HL-60 (cell line): ENCODE measurements at regions not wholly inside any gene's neighbourhood (a gene's known extent, or its start where the extent isn't known, plus 50 kb on each side); places are given as distances from the start of the nearest gene placed in this dataset.

Experiments
- DNase-seq, 2 experiments: peaks; one replicate each; pipeline ENCODE4 v3.0.0-alpha.2; 2010 to 2020; ENCODE audit warnings: low read depth in 1 of 2, low spot score in 1 of 2
- H3K27ac ChIP-seq: fragments of 250-450 bp; sonication (Bioruptor Pico); replicated peaks from 2 replicates; pipeline ENCODE4 v1.5.1; 2020; ENCODE audit warnings: mild to moderate bottlenecking, moderate library complexity
- H3K27me3 ChIP-seq: fragments of 250-450 bp; sonication (Bioruptor Pico); 2 replicates; pipeline ENCODE4 v1.5.1; 2021; ENCODE audit warnings: mild to moderate bottlenecking, moderate library complexity; ENCODE audit not compliant: insufficient read depth, poor library complexity, severe bottlenecking
- H3K4me3 ChIP-seq: replicated peaks from 2 replicates; pipeline ENCODE4 v1.5.1; 2011; ENCODE audit warnings: mild to moderate bottlenecking, control low read depth, low read length; ENCODE audit not compliant: insufficient read depth
- GABPA ChIP-seq: IDR thresholded peaks from 2 replicates; pipeline ENCODE4 v1.6.1; 2012; ENCODE audit warnings: low read depth
- POLR2AphosphoS5 ChIP-seq: IDR thresholded peaks from 2 replicates; pipeline ENCODE4 v1.6.1; 2012; ENCODE audit warnings: low read depth
- SPI1 ChIP-seq: IDR thresholded peaks from 2 replicates; pipeline ENCODE4 v1.6.1; 2012; ENCODE audit warnings: low read depth, mild to moderate bottlenecking, borderline replicate concordance
- TF ChIP-seq, protein P1 (sequence below): IDR thresholded peaks from one replicate; pipeline ENCODE4 v1.5.1; 2011; ENCODE audit warnings: low read length, control low read depth, inconsistent platforms; ENCODE audit not compliant: insufficient read depth
- TF ChIP-seq, protein P2 (sequence below): IDR thresholded peaks from 2 replicates; pipeline ENCODE4 v1.6.1; 2012; ENCODE audit warnings: low read depth; ENCODE audit not compliant: insufficient replicate concordance

DNA sequence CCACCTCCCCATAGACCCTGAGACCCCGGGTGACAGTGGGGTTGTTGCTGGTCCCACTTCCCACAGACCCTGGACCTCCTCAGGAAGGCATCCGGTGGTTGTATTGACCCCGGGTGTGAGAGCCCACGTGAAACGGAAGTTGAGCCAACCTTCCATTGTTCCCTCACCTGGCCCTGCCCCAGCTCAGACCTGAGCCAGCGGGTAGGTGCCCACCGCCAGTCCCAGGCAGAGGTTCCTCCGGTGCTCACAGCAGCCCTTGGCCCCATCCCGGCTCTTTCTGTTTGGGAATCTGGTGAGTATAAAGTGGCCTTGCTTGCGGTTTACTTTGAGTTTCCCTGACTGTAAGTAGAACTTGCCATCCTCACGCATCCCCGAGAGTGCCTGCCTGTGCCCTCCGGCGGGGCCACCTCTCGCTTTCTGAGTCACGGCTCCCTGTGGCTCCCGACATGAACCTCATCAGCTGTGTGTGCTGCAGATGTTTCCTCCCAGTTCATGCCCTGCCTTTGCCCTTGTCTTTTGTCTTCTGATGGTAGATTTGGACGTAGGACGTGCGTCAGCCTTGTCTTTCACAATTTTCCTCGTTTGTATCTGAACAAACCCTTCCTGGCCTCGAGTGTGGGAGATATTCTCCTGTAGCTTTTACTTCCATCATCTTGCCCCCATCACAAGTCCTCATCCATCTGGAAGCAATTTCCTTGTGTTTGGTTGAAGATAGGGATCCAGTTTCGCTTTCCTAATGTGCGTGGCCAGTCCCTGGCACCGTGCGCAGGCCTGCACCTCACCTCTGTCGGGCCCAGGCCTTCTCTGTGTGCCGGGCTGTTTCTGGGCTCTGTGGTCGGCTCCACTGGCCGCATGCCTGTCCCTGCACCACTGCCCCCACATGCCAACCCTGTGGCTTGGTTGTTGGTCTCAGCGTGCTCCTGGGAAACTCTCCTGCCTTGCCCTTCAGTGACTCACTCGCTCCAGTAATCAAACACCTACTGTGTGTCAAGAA lies 76.0 kb downstream of the METRNL start:
- no peak overlapping the region for H3K27ac ChIP-seq
- TF ChIP-seq POLR2AphosphoS5 (no peak), SPI1 (no peak), GABPA (no peak)
- TF ChIP-seq, protein P1, sequence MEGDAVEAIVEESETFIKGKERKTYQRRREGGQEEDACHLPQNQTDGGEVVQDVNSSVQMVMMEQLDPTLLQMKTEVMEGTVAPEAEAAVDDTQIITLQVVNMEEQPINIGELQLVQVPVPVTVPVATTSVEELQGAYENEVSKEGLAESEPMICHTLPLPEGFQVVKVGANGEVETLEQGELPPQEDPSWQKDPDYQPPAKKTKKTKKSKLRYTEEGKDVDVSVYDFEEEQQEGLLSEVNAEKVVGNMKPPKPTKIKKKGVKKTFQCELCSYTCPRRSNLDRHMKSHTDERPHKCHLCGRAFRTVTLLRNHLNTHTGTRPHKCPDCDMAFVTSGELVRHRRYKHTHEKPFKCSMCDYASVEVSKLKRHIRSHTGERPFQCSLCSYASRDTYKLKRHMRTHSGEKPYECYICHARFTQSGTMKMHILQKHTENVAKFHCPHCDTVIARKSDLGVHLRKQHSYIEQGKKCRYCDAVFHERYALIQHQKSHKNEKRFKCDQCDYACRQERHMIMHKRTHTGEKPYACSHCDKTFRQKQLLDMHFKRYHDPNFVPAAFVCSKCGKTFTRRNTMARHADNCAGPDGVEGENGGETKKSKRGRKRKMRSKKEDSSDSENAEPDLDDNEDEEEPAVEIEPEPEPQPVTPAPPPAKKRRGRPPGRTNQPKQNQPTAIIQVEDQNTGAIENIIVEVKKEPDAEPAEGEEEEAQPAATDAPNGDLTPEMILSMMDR = no peak
- TF ChIP-seq, protein P2, sequence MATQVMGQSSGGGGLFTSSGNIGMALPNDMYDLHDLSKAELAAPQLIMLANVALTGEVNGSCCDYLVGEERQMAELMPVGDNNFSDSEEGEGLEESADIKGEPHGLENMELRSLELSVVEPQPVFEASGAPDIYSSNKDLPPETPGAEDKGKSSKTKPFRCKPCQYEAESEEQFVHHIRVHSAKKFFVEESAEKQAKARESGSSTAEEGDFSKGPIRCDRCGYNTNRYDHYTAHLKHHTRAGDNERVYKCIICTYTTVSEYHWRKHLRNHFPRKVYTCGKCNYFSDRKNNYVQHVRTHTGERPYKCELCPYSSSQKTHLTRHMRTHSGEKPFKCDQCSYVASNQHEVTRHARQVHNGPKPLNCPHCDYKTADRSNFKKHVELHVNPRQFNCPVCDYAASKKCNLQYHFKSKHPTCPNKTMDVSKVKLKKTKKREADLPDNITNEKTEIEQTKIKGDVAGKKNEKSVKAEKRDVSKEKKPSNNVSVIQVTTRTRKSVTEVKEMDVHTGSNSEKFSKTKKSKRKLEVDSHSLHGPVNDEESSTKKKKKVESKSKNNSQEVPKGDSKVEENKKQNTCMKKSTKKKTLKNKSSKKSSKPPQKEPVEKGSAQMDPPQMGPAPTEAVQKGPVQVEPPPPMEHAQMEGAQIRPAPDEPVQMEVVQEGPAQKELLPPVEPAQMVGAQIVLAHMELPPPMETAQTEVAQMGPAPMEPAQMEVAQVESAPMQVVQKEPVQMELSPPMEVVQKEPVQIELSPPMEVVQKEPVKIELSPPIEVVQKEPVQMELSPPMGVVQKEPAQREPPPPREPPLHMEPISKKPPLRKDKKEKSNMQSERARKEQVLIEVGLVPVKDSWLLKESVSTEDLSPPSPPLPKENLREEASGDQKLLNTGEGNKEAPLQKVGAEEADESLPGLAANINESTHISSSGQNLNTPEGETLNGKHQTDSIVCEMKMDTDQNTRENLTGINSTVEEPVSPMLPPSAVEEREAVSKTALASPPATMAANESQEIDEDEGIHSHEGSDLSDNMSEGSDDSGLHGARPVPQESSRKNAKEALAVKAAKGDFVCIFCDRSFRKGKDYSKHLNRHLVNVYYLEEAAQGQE = no peak
- H3K4me3 ChIP-seq = no peak overlapping the region
- no peak for DNase-seq
- no peaks in the 10 kb centered on the region for H3K27me3 ChIP-seq

DNA sequence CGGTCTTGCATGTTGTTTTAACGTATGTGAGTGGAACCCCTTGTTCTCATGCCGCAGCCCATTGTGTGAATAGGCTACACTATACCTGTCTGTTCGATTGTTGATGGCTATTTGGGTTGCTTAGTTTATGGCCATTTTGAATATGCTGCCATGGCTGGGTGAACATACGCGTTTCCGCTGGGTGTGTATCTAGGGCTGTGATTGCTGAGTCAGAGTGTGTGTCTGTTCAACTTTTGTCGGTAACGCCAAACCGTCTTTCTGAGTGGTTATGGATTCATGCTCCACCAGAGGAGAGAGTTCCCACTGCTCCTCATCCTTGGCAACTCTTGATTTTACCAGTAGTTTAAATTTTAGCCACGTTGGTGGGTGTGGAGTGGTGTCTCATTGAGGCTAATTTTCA lies 77.0 kb downstream of the METRNL start:
- Histone ChIP-seq H3K4me3 (no peak overlapping the region), H3K27ac (no peak overlapping the region), H3K27me3 (no peaks in the 10 kb centered on the region)
- TF ChIP-seq SPI1 (no peak), GABPA (no peak), POLR2AphosphoS5 (no peak)
- TF ChIP-seq, protein P2 = no peak
- TF ChIP-seq, protein P1 = no peak
- DNase-seq = no peak

DNA sequence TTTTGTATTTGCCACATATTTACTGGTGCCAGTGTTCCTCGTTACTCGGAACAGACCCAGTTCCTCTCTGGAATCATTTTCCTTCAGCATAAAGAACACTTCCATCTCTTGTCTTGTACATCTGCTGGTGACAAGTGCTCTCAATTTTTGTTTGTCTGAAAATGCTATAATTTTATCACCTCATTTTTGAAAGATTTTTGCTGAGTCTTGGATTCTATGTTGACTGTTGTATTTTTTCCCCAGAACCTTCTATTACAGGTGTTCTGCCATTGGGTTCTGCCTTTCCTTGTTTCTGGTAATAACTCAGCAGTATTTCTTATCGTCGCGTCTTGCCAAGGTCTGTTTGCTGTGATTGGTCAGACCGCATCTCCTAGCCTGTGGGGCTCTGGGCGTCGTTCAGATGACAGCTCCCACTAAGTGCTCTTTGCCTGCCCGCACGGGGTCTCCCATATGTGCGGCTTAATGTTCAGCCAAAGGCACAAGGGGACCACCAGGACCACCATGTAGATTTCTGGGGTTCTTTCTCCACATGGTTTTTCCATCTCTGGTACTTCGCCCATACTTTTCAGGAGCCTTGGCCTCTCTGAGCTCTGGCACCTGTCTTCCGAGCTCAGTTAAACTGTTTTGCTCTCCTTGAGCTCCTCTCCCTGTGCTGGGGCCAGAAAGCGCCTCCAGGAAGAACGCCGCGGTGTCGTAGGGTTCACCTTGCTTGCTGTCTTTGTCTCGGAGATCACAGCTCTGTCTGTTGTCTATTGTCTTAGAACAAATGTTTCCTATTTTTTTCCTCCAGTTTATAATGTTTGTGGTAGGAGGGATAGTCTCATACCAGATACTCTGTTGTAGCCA lies 80.0 kb downstream of the METRNL start:
- DNase-seq = no peak
- no peak for TF ChIP-seq GABPA
- TF ChIP-seq, protein P1 = no peak
- TF ChIP-seq, protein P2 = no peak
- no peak for TF ChIP-seq POLR2AphosphoS5
- no peak for TF ChIP-seq SPI1
- no peak overlapping the region for H3K4me3 ChIP-seq
- H3K27me3 ChIP-seq = peaks cover 3% of the 10 kb centered on the region
- no peak overlapping the region for H3K27ac ChIP-seq
